ENCODE measurements at regions not wholly inside any gene's neighbourhood (a gene's known extent, or its start where the extent isn't known, plus 50 kb on each side); places are given as distances from the start of the nearest gene placed in this dataset.

DNA sequence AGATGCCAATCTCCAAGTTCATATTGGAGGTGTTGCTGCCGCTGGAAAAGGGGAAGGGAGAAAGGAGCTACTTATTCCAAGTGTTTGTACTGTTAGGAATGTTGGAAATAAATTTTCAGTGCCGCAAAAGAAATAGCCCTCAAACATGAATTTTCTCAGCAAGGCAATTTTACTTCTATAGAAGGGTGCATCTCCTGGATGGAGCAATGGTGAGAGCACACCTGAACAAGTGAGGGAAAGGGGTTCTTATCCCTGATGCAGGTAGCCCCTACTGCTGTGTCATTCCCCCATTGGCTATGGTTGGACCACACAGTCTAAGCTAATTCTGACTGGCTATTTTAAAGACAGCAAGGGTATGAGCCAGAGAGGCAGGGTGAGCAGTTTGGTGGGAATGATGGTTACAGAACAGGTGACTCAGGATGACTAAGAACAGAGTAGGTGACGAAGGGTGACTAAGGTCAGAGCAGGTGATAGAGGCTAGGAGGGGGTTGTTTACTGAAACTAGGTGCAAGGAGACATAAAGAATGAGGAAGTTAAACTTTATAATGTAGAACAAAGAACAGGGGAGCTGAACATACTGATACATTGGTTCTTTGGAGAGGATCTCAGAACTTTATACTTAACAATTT is 503.5 kb downstream of the EDEM1 start:
- no peak for TF ChIP-seq POLR2A (IDR thresholded peaks at IDR 0.05)
- TF ChIP-seq, protein P1, sequence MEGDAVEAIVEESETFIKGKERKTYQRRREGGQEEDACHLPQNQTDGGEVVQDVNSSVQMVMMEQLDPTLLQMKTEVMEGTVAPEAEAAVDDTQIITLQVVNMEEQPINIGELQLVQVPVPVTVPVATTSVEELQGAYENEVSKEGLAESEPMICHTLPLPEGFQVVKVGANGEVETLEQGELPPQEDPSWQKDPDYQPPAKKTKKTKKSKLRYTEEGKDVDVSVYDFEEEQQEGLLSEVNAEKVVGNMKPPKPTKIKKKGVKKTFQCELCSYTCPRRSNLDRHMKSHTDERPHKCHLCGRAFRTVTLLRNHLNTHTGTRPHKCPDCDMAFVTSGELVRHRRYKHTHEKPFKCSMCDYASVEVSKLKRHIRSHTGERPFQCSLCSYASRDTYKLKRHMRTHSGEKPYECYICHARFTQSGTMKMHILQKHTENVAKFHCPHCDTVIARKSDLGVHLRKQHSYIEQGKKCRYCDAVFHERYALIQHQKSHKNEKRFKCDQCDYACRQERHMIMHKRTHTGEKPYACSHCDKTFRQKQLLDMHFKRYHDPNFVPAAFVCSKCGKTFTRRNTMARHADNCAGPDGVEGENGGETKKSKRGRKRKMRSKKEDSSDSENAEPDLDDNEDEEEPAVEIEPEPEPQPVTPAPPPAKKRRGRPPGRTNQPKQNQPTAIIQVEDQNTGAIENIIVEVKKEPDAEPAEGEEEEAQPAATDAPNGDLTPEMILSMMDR (IDR thresholded peaks at IDR 0.05): no peak
